ENCODE measurements at regions not wholly inside any gene's neighbourhood (a gene's known extent, or its start where the extent isn't known, plus 50 kb on each side); places are given as distances from the start of the nearest gene placed in this dataset.

DNA sequence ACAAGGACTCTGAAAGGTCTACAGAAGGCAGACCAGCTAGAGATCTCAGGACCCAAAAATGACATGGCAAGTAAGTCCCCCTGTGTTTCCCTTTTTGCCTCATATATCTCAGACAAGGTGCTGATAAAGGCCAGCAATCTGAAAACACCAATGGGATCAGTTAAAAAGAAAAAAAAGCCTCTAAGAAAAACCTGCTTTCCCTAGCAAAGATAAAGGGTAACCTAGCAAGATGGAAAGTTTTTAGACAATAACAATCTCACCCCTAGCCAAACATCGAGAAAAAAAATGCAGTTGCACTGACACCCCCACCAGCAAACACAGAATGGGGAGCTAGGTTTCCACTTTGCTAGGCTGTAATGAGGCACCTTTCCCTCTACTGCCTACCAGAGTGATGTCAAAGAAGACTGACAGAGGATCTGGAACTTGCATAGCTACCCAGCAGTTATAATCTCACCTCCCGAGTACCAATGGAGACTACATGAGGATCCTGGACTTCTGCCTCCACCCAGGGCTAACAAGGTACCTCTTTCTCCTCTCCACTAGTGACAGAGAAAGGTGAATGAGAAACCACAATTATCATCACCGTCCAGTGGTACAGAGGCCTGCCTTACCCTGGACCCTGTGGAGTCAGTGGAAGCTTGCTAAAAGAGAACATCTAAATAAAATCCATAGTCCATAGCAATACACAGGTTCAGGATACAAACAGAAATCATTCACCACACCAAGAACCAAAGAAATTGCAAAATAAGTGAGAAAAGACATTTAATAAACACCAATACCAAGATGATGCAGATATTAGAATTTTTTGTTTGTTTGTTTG, 240.8 kb downstream of the ARHGAP12 start:
- DNase-seq (ENCODE audit: low read depth, low spot score) (no peak), FAIRE-seq (no peak)
- Histone ChIP-seq H3K27ac (ENCODE audit: control insufficient read depth, insufficient read depth, low read length) (no peak overlapping the region), H3K4me2 (ENCODE audit: control insufficient read depth, extremely low read depth, insufficient read depth, low read depth, low read length) (no peak overlapping the region), H3K9me1 (ENCODE audit: control insufficient read depth, extremely low read depth, insufficient read depth, low read length) (no peaks in the 10 kb centered on the region), H3K79me2 (ENCODE audit: control insufficient read depth, insufficient read depth, low read length) (no peaks in the 10 kb centered on the region), H2AFZ (ENCODE audit: control insufficient read depth, low read length) (no peak overlapping the region), H3K4me1 (ENCODE audit: control insufficient read depth, extremely low read depth, insufficient read depth, low read length) (no peaks in the 10 kb centered on the region), H3K36me3 (ENCODE audit: control insufficient read depth in 2 of 2, extremely low read depth in 1 of 2, insufficient read depth in 2 of 2, low read length in 2 of 2) (no peaks in the 10 kb centered on the region), H4K20me1 (ENCODE audit: control insufficient read depth, extremely low read depth, insufficient read depth, low read length) (no peaks in the 10 kb centered on the region), H3K4me3 (ENCODE audit: control insufficient read depth in 2 of 3, extremely low read depth in 1 of 3, insufficient read depth in 2 of 3, low read depth in 1 of 3, low read length in 3 of 3) (no peak overlapping the region), H3K9ac (ENCODE audit: control insufficient read depth, extremely low read depth, insufficient read depth, low read length) (no peak overlapping the region), H3K9me3 (ENCODE audit: control insufficient read depth, low read depth, low read length) (peaks cover 2% of the 10 kb centered on the region), H3K27me3 (ENCODE audit: control insufficient read depth, extremely low read depth, insufficient read depth, low read length) (no peaks in the 10 kb centered on the region)
- dilution Hi-C loops (cut with MboI; ENCODE audit: extremely low pct_ligation_motif_present, low sequenced_read_pairs): no loop called here
- TF ChIP-seq CTCF (optimal IDR thresholded peaks at IDR 0.05 in 1 of 3, IDR thresholded peaks at IDR 0.05 in 1 of 3, conservative IDR thresholded peaks at IDR 0.05 in 1 of 3; ENCODE audit: extremely low read depth in 1 of 3, insufficient read depth in 2 of 3, low read length in 3 of 3): no peak
- TF ChIP-seq EZH2 (IDR thresholded peaks at IDR 0.05; ENCODE audit: low read length): no peak

GRCh38 chr10:31686599-31686998, 242.0 kb downstream of the ARHGAP12 start:
- dilution Hi-C loops (cut with MboI; ENCODE audit: extremely low pct_ligation_motif_present, low sequenced_read_pairs): no loop called here
- Histone ChIP-seq H3K4me1 (ENCODE audit: control insufficient read depth, extremely low read depth, insufficient read depth, low read length) (no peaks in the 10 kb centered on the region), H3K9ac (ENCODE audit: control insufficient read depth, extremely low read depth, insufficient read depth, low read length) (no peak overlapping the region), H3K4me2 (ENCODE audit: control insufficient read depth, extremely low read depth, insufficient read depth, low read depth, low read length) (no peak overlapping the region), H2AFZ (ENCODE audit: control insufficient read depth, low read length) (no peak overlapping the region), H3K36me3 (ENCODE audit: control insufficient read depth in 2 of 2, extremely low read depth in 1 of 2, insufficient read depth in 2 of 2, low read length in 2 of 2) (no peaks in the 10 kb centered on the region), H4K20me1 (ENCODE audit: control insufficient read depth, extremely low read depth, insufficient read depth, low read length) (no peaks in the 10 kb centered on the region), H3K9me3 (ENCODE audit: control insufficient read depth, low read depth, low read length) (peaks cover 2% of the 10 kb centered on the region), H3K9me1 (ENCODE audit: control insufficient read depth, extremely low read depth, insufficient read depth, low read length) (no peaks in the 10 kb centered on the region), H3K27me3 (ENCODE audit: control insufficient read depth, extremely low read depth, insufficient read depth, low read length) (no peaks in the 10 kb centered on the region), H3K79me2 (ENCODE audit: control insufficient read depth, insufficient read depth, low read length) (no peaks in the 10 kb centered on the region), H3K4me3 (ENCODE audit: control insufficient read depth in 2 of 3, extremely low read depth in 1 of 3, insufficient read depth in 2 of 3, low read depth in 1 of 3, low read length in 3 of 3) (no peak overlapping the region), H3K27ac (ENCODE audit: control insufficient read depth, insufficient read depth, low read length) (no peak overlapping the region)
- FAIRE-seq: no peak
- no peak for TF ChIP-seq EZH2 (IDR thresholded peaks at IDR 0.05; ENCODE audit: low read length)
- no peak for TF ChIP-seq CTCF (optimal IDR thresholded peaks at IDR 0.05 in 1 of 3, IDR thresholded peaks at IDR 0.05 in 1 of 3, conservative IDR thresholded peaks at IDR 0.05 in 1 of 3; ENCODE audit: extremely low read depth in 1 of 3, insufficient read depth in 2 of 3, low read length in 3 of 3)
- no peak for DNase-seq (ENCODE audit: low read depth, low spot score)
